B cell (primary cell): ENCODE measurements at regions not wholly inside any gene's neighbourhood (a gene's known extent, or its start where the extent isn't known, plus 50 kb on each side); places are given as distances from the start of the nearest gene placed in this dataset.
"Not testable (repeated sequence)": the region's sequence is repeated elsewhere in the genome, so short reads cannot be mapped to it uniquely, and the experiment has no call there.

Experiments
- ATAC-seq: fragments of 200-7000 bp; cut with Tn5 transposase; one replicate; pipeline ENCODE4 v1.10.0; 2021; ENCODE audit warnings: low read depth, mild to moderate bottlenecking, moderate number of reproducible peaks, moderate library complexity
- CTCF ChIA-PET: fragments of 350-600 bp; sonication (Branson Sonifier 250); formaldehyde crosslinking; loops from one replicate; lab custom pipeline; 2021; ENCODE audit warnings: antibody characterized with exemption, inconsistent platforms; lab: Charles Lee
- POLR2A ChIA-PET: fragments of 350-600 bp; sonication (Branson Sonifier 250); formaldehyde crosslinking; loops from one replicate; lab custom pipeline; 2021; ENCODE audit warnings: antibody characterized with exemption; lab: Charles Lee
- DNase-seq: peaks from one replicate; pipeline ENCODE4 v3.0.0; 2013
- H2AFZ ChIP-seq: 2 replicates; pipeline ENCODE4 v1.6.1; 2012; ENCODE audit warnings: mild to moderate bottlenecking, low read depth, low read length; ENCODE audit not compliant: insufficient read depth, poor library complexity, severe bottlenecking
- H3K27ac ChIP-seq, 2 donors: 1 replicate in 1 of 2; 2 replicates in 1 of 2; pipeline ENCODE4 v1.5.1; 2012 to 2013; ENCODE audit warnings: low read length in 2 of 2, mild to moderate bottlenecking in 2 of 2, moderate library complexity in 1 of 2
- H3K27me3 ChIP-seq, 4 experiments: fragments of 200-600 bp in 1 of 4; sonication (generic) in 1 of 4; replicated peaks in 1 of 4; 1 replicate in 2 of 4; 2 replicates in 2 of 4; pipeline versions ENCODE4 v1.6.1 to v1.7.0; 2013 to 2016; ENCODE audit warnings: low read length in 3 of 4, mild to moderate bottlenecking in 2 of 4, mixed read lengths in 1 of 4, moderate library complexity in 1 of 4; ENCODE audit not compliant: insufficient read depth in 4 of 4, control insufficient read depth in 3 of 4; ENCODE audit errors: control extremely low read depth in 1 of 4
- H3K36me3 ChIP-seq, 2 experiments: replicated peaks in 1 of 2; 1 replicate in 1 of 2; 2 replicates in 1 of 2; pipeline versions ENCODE4 v1.6.1 to v1.7.1; 2013; ENCODE audit warnings: low read length in 1 of 2; ENCODE audit not compliant: insufficient read depth in 2 of 2, control insufficient read depth in 1 of 2; ENCODE audit errors: control extremely low read depth in 1 of 2, extremely low read depth in 1 of 2
- H3K4me1 ChIP-seq, 2 donors: fragments of 200-600 bp in 1 of 2; sonication (generic) in 1 of 2; 1 replicate in 1 of 2; 2 replicates in 1 of 2; pipeline versions ENCODE4 v1.5.1 to v1.6.1; 2013 to 2017; ENCODE audit warnings: low read length in 2 of 2; ENCODE audit not compliant: control insufficient read depth in 2 of 2, insufficient read depth in 2 of 2
- H3K4me2 ChIP-seq: replicated peaks from 2 replicates; pipeline ENCODE3; 2012; ENCODE audit warnings: mild to moderate bottlenecking, low read depth, low read length; ENCODE audit not compliant: poor library complexity, severe bottlenecking
- H3K4me3 ChIP-seq, 5 experiments: fragments of 200-600 bp in 1 of 5; sonication (generic) in 1 of 5; 1 replicate in 3 of 5; 2 replicates in 2 of 5; pipeline versions ENCODE4 v1.5.1 to v1.7.0; 2011 to 2016; ENCODE audit warnings: low read length in 4 of 5, mild to moderate bottlenecking in 4 of 5, low read depth in 2 of 5, control low read depth in 1 of 5, moderate library complexity in 1 of 5; ENCODE audit not compliant: insufficient read depth in 1 of 5; ENCODE audit errors: control extremely low read depth in 1 of 5, extremely low read depth in 1 of 5
- H3K79me2 ChIP-seq: fragments of 200-600 bp; sonication (generic); one replicate; pipeline ENCODE4 v1.6.0; 2016; ENCODE audit warnings: low read length; ENCODE audit not compliant: control insufficient read depth, insufficient read depth
- H3K9ac ChIP-seq: fragments of 200-600 bp; sonication (generic); 2 replicates; pipeline ENCODE4 v1.6.1; 2017; ENCODE audit warnings: mild to moderate bottlenecking, low read length, moderate library complexity
- H3K9me3 ChIP-seq, 3 donors: one replicate each; pipeline versions ENCODE4 v1.6.1 to v1.7.1; 2013; ENCODE audit warnings: low read length in 2 of 3; ENCODE audit not compliant: control insufficient read depth in 2 of 3, insufficient read depth in 1 of 3; ENCODE audit errors: control extremely low read depth in 1 of 3
- H4K20me1 ChIP-seq: 2 replicates; pipeline ENCODE4 v1.6.0; 2012; ENCODE audit warnings: mild to moderate bottlenecking, low read length; ENCODE audit not compliant: insufficient read depth, control insufficient read depth, poor library complexity, severe bottlenecking
- H3K27ac Mint-ChIP-seq: one replicate; pipeline ENCODE4 v1.8.0; 2021; ENCODE audit warnings: mixed read lengths
- H3K27me3 Mint-ChIP-seq: one replicate; pipeline ENCODE4 v1.8.0; 2021; ENCODE audit warnings: mixed read lengths
- H3K4me1 Mint-ChIP-seq: one replicate; pipeline ENCODE4 v1.8.0; 2021; ENCODE audit warnings: mixed read lengths
- H3K4me3 Mint-ChIP-seq: one replicate; pipeline ENCODE4 v1.8.0; 2021; ENCODE audit warnings: mixed read lengths
- H3K9me3 Mint-ChIP-seq: one replicate; pipeline ENCODE4 v1.8.0; 2022; ENCODE audit warnings: mixed read lengths; ENCODE audit not compliant: insufficient read depth
- CTCF ChIP-seq: fragments of 200-600 bp; IDR thresholded peaks from one replicate; pipeline ENCODE4 v1.8.0; 2022; ENCODE audit warnings: antibody characterized with exemption, mild to moderate bottlenecking
- EZH2 ChIP-seq: IDR thresholded peaks from 2 replicates; pipeline ENCODE4 v1.6.1; 2012; ENCODE audit warnings: borderline replicate concordance, low read depth, mild to moderate bottlenecking, moderate library complexity, low read length; ENCODE audit not compliant: insufficient read depth, poor library complexity, severe bottlenecking
- WGBS: methylation state at CpG from one replicate; pipeline ENCODE4 v1.1.5; 2013; ENCODE audit warnings: missing lambda C conversion rate; ENCODE audit not compliant: insufficient coverage; 5-methylcytosine and 5-hydroxymethylcytosine counted together
- intact Hi-C: fragments of 100-400 bp; cut with micrococcal nuclease; formaldehyde crosslinking; loops from one replicate; pipeline ENCODE4 v1.10.0; 2022

GRCh38 chr10:8688881-8689280 lies 634.4 kb downstream of the GATA3 start:
- ATAC-seq (no peak), DNase-seq (no peak)
- Histone ChIP-seq H3K4me3 (no peak overlapping the region), H3K9me3 (peaks cover 0 to 4% (median 0%) of the 10 kb centered on the region in 3 donors), H2AFZ (no peak overlapping the region), H4K20me1 (no peaks in the 10 kb centered on the region), H3K36me3 (no peaks in the 10 kb centered on the region), H3K9ac (no peak overlapping the region), H3K4me2 (no peak overlapping the region), H3K27me3 (no peaks in the 10 kb centered on the region), H3K4me1 (no peaks in the 10 kb centered on the region), H3K27ac (no peak overlapping the region), H3K79me2 (no peaks in the 10 kb centered on the region)
- CTCF ChIA-PET = no interaction called here
- H3K4me1 Mint-ChIP-seq = no peaks in the 10 kb centered on the region
- 75% methylated on average over 1 of the region's 4 CpGs for WGBS
- H3K4me3 Mint-ChIP-seq = no peak overlapping the region
- H3K9me3 Mint-ChIP-seq = peaks cover 4% of the 10 kb centered on the region
- H3K27ac Mint-ChIP-seq = no peak overlapping the region
- POLR2A ChIA-PET = no interaction called here
- H3K27me3 Mint-ChIP-seq = no peaks in the 10 kb centered on the region
- intact Hi-C loops = no loop called here
- TF ChIP-seq CTCF = no peak

GRCh38 chr10:8691498-8692017 lies 637.1 kb downstream of the GATA3 start:
- peaks cover 0 to 1% (median 0%) of the 10 kb centered on the region in 3 donors for H3K9me3 ChIP-seq
- no peak overlapping the region for H3K9ac ChIP-seq
- H3K27ac ChIP-seq = no peak overlapping the region
- Mint-ChIP-seq H3K27ac (no peak overlapping the region), H3K4me3 (no peak overlapping the region), H3K9me3 (peaks cover 7% of the 10 kb centered on the region), H3K4me1 (no peaks in the 10 kb centered on the region), H3K27me3 (no peaks in the 10 kb centered on the region)
- H4K20me1 ChIP-seq = no peaks in the 10 kb centered on the region
- no peak overlapping the region for H3K4me2 ChIP-seq
- CTCF ChIA-PET = no interaction called here
- no peaks in the 10 kb centered on the region for H3K27me3 ChIP-seq
- H3K36me3 ChIP-seq = no peaks in the 10 kb centered on the region
- DNase-seq (no peak), ATAC-seq (no peak)
- 74% methylated on average over 3 of the region's 5 CpGs for WGBS
- TF ChIP-seq EZH2 (no peak), CTCF (no peak)
- H2AFZ ChIP-seq = no peak overlapping the region
- no peaks in the 10 kb centered on the region for H3K4me1 ChIP-seq
- no peaks in the 10 kb centered on the region for H3K79me2 ChIP-seq
- intact Hi-C loops = no loop called here
- POLR2A ChIA-PET = no interaction called here
- H3K4me3 ChIP-seq = no peak overlapping the region

- H3K27ac ChIP-seq, H4K20me1 ChIP-seq, H3K79me2 ChIP-seq, H3K27ac Mint-ChIP-seq, H3K36me3 ChIP-seq, H3K4me1 Mint-ChIP-seq, CTCF ChIA-PET, H3K9me3 Mint-ChIP-seq, H3K27me3 ChIP-seq, H3K4me3 Mint-ChIP-seq, POLR2A ChIA-PET, H3K9me3 ChIP-seq, H3K4me2 ChIP-seq, H3K27me3 Mint-ChIP-seq, intact Hi-C loops, H3K9ac ChIP-seq, ATAC-seq, H2AFZ ChIP-seq, H3K4me1 ChIP-seq, H3K4me3 ChIP-seq, DNase-seq: not testable (repeated sequence)
- WGBS = 80% methylated on average over 1 of the region's 2 CpGs
These were observed 639.1 kb downstream of the GATA3 start for GRCh38 chr10:8693635-8694034.
